Colonic mucosa (tissue), 4 donors: ENCODE measurements at regions not wholly inside any gene's neighbourhood (a gene's known extent, or its start where the extent isn't known, plus 50 kb on each side); places are given as distances from the start of the nearest gene placed in this dataset.

ENCODE experiments used
- DNase-seq: peaks from one replicate; pipeline ENCODE4 v3.0.0-alpha.2; 2020
- H3K27ac ChIP-seq: fragments of 200-600 bp; one replicate; pipeline ENCODE4 v1.8.0; 2021
- H3K27me3 ChIP-seq: fragments of 200-600 bp; one replicate; pipeline ENCODE4 v1.8.0; 2021
- H3K36me3 ChIP-seq: fragments of 200-600 bp; one replicate; pipeline ENCODE4 v1.8.0; 2021
- H3K4me1 ChIP-seq: fragments of 200-600 bp; one replicate; pipeline ENCODE4 v1.8.0; 2021; ENCODE audit warnings: mild to moderate bottlenecking
- H3K4me3 ChIP-seq: fragments of 200-600 bp; one replicate; pipeline ENCODE4 v1.8.0; 2021
- H3K9ac ChIP-seq, 2 donors: one replicate each; pipeline ENCODE4 v1.7.0; 2013; ENCODE audit warnings: control low read depth in 2 of 2, low read depth in 2 of 2, low read length in 2 of 2
- H3K9me3 ChIP-seq: fragments of 200-600 bp; one replicate; pipeline ENCODE4 v1.8.0; 2021
- CTCF ChIP-seq: fragments of 200-600 bp; IDR thresholded peaks from one replicate; pipeline ENCODE4 v1.8.0; 2022; ENCODE audit warnings: antibody characterized with exemption, mild to moderate bottlenecking
- intact Hi-C: fragments of 100-400 bp; cut with DNase I; formaldehyde crosslinking; loops from one replicate; pipeline ENCODE4 v1.14.1; 2022
- donor health status: healthy.
- donor health status: DM: no; HTN: no; CAD: no.
- donor health status: DM: no; HTN: no; CAD: no.

DNA sequence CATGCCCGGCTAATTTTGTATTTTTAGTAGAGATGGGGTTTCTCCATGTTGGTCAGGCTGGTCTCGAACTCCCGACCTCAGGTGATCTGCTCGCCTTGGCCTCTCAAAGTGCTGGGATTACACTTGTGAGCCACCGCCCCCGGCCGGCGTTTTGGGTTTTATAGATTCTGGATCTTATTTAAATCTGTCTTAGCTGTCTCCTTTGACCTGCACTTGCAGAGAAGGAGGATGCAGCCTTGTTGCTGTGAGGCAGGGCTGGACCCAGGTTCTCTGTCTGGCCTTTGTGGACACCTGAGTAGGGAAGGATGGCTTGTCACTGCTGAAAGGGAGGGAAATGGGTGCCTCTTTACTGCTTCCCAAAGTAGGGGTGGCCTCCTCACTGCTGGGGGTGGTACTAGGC, 83.0 kb upstream of the HS6ST1 start:
- no peak overlapping the region for H3K9ac ChIP-seq
- DNase-seq = no peak
- H3K27me3 ChIP-seq = no peaks in the 10 kb centered on the region
- no peak overlapping the region for H3K4me3 ChIP-seq
- no peaks in the 10 kb centered on the region for H3K36me3 ChIP-seq
- H3K4me1 ChIP-seq = no peaks in the 10 kb centered on the region
- H3K9me3 ChIP-seq = no peaks in the 10 kb centered on the region
- intact Hi-C loops = no loop called here
- H3K27ac ChIP-seq = no peak overlapping the region
- no peak for TF ChIP-seq CTCF

GRCh38 chr2:128402911-128403670, 84.4 kb upstream of the HS6ST1 start:
- intact Hi-C loops = no loop called here
- no peak overlapping the region for H3K27ac ChIP-seq

GRCh38 chr2:128403814-128404708, 85.4 kb upstream of the HS6ST1 start:
- no peak for DNase-seq
- no peaks in the 10 kb centered on the region for H3K4me1 ChIP-seq
- intact Hi-C loops = no loop called here
- H3K9me3 ChIP-seq = no peaks in the 10 kb centered on the region
- no peaks in the 10 kb centered on the region for H3K27me3 ChIP-seq
- H3K4me3 ChIP-seq = no peak overlapping the region
- no peak overlapping the region for H3K27ac ChIP-seq
- H3K9ac ChIP-seq = no peak overlapping the region
- no peaks in the 10 kb centered on the region for H3K36me3 ChIP-seq
- no peak for TF ChIP-seq CTCF

More at GRCh38 chr2:128402911-128403670, 84.4 kb upstream of the HS6ST1 start:
- Histone ChIP-seq H3K4me3 (no peak overlapping the region), H3K27me3 (no peaks in the 10 kb centered on the region), H3K9ac (no peak overlapping the region), H3K36me3 (no peaks in the 10 kb centered on the region), H3K4me1 (no peaks in the 10 kb centered on the region), H3K9me3 (no peaks in the 10 kb centered on the region)
- no peak for TF ChIP-seq CTCF
- no peak for DNase-seq

DNA sequence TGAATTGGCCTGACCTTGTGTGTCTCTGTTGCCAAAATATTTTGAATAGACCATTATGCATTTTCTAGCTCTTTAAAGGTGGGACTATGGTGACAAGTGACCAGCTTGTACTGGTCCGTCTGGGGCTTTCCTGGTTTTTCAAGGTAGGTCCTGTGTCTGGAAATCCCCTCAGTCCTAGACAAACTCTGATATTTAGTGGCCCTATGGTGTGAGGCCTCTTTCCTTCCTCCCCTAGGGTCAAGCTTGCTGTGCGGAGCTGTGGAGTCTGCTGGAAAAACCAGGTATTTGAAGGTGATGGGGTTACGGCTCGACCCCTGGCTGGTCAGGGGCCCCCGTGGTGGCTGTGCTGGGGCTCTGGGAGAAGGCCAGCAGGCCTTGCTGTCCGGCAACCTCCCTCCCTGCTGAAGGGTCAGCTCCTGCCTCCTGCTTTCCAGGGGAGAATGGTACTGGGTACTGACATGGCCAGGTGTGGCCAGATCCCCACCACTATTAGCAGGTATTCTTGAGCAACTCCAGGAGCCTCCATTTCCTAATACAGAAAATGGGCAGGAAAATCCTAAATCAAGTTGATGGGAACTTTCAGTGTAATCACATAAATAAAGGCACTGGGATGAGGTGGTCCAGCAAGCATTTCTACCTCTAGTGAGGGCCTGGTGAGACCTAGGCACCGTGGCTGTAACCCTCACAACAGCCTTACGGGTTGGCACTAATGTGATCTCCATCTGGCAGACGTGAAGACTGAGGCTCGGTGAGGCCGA, 86.2 kb upstream of the HS6ST1 start:
- H3K27me3 ChIP-seq = no peaks in the 10 kb centered on the region
- no peaks in the 10 kb centered on the region for H3K36me3 ChIP-seq
- no peaks in the 10 kb centered on the region for H3K9me3 ChIP-seq
- no peak overlapping the region for H3K9ac ChIP-seq
- no peaks in the 10 kb centered on the region for H3K4me1 ChIP-seq
- H3K4me3 ChIP-seq = no peak overlapping the region
- TF ChIP-seq CTCF = no peak
- DNase-seq = no peak
- no peak overlapping the region for H3K27ac ChIP-seq
- intact Hi-C loops = no loop called here

DNA sequence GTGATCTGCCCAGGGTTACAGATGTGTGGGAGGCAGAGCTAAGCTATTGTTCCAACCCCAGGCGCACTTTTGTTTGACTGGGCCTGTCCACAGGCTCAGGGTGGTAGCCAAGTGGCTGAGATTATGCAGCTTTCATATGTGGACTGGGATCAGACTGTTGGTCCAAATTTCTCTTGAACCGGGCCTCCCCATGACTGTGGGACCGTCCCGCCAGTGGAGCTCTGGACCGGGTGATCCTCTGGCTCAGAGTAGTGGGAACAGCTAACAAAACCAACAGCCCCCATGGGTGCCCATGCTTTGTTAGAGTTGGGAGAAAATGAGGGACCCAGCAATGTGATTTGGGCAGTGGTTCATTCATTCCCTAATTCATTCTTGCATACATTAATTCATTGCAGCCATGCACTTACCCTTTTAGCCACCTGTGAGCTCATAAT, 86.8 kb upstream of the HS6ST1 start:
- DNase-seq = no peak
- intact Hi-C loops = no loop called here
- Histone ChIP-seq H3K4me3 (no peak overlapping the region), H3K4me1 (no peaks in the 10 kb centered on the region), H3K9me3 (no peaks in the 10 kb centered on the region), H3K27ac (no peak overlapping the region), H3K27me3 (no peaks in the 10 kb centered on the region), H3K9ac (no peak overlapping the region), H3K36me3 (no peaks in the 10 kb centered on the region)
- TF ChIP-seq CTCF = no peak
